OCI-LY3 (cell line): ENCODE measurements at regions not wholly inside any gene's neighbourhood (a gene's known extent, or its start where the extent isn't known, plus 50 kb on each side); places are given as distances from the start of the nearest gene placed in this dataset.

ENCODE experiments used
- CTCF ChIP-seq: fragments of 200-600, 300-600 bp; sonication (generic); IDR thresholded peaks from 2 replicates; pipeline ENCODE4 v1.5.1; 2014; ENCODE audit warnings: antibody characterized with exemption, low read length, low read depth
- EZH2phosphoT487 ChIP-seq: fragments of 200-600 bp; shearing (Covaris generic); IDR thresholded peaks from 2 replicates; pipeline ENCODE4 v1.6.1; 2018; ENCODE audit warnings: antibody characterized with exemption, mixed run types, low read depth

GRCh38 chr20:7207186-7207798 lies 439.8 kb downstream of the BMP2 start:
- TF ChIP-seq CTCF (no peak), EZH2phosphoT487 (no peak)
